HepG2 (cell line): ENCODE measurements at regions not wholly inside any gene's neighbourhood (a gene's known extent, or its start where the extent isn't known, plus 50 kb on each side); places are given as distances from the start of the nearest gene placed in this dataset.

ENCODE experiments used
- ATAC-seq: fragments of 200-7000 bp; cut with Tn5 transposase; 3 replicates; pipeline ENCODE4 v1.9.1; 2020; ENCODE audit warnings: mild to moderate bottlenecking, moderate library complexity
- BruUV-seq: library from RNA; stranded (reverse); fragments of 400-500 nt; replicated peaks from 2 replicates; lab custom pipeline; 2021; lab: Mats Ljungman, UMichigan
- CTCF ChIA-PET: fragments of 300-600 bp; formaldehyde crosslinking; extraction: SDS; loops from one replicate; lab custom pipeline; 2021; ENCODE audit warnings: low total read pairs, inconsistent platforms, low intra/inter-chr PET ratio; lab: Yijun Ruan, JAX
- POLR2A ChIA-PET: fragments of 350-600 bp; sonication (Branson Sonifier 250); formaldehyde crosslinking; loops from one replicate; lab custom pipeline; 2020; ENCODE audit warnings: antibody characterized with exemption, inconsistent platforms; lab: Yijun Ruan, JAX
- DNase-seq: peaks from one replicate; pipeline ENCODE4 v3.0.0-alpha.2; 2015; ENCODE audit warnings: low spot score
- FAIRE-seq: peaks from 3 replicates; lab custom pipeline; 2011; peaks lifted over from hg19 to GRCh38; lab: Jason Lieb, UNC
- H2AFZ ChIP-seq: one replicate; pipeline ENCODE4 v1.6.1; 2011; ENCODE audit warnings: low read length, inconsistent platforms
- H3K27ac ChIP-seq: fragments of 300-600 bp; 3 replicates; pipeline ENCODE4 v1.8.0; 2011; ENCODE audit warnings: mixed run types, mild to moderate bottlenecking, mixed read lengths, low read length, inconsistent platforms; ENCODE audit not compliant: insufficient read depth; ENCODE audit errors: extremely low read length
- H3K27me3 ChIP-seq, 2 experiments: fragments of 200-600 bp in 1 of 2; 2 replicates in 1 of 2; 3 replicates in 1 of 2; pipeline versions ENCODE4 v1.6.0 to v1.8.0; 2011; ENCODE audit warnings: low read length in 2 of 2, mild to moderate bottlenecking in 2 of 2, moderate library complexity in 2 of 2, inconsistent platforms in 1 of 2; ENCODE audit not compliant: insufficient read depth in 2 of 2, control insufficient read depth in 1 of 2
- H3K36me3 ChIP-seq, 2 experiments: fragments of 200-600 bp in 1 of 2; replicated peaks in 1 of 2; 2 replicates in 1 of 2; 3 replicates in 1 of 2; pipeline versions ENCODE4 v1.5.1 to v1.8.0; 2011; ENCODE audit warnings: low read length in 2 of 2, inconsistent platforms in 1 of 2; ENCODE audit not compliant: insufficient read depth in 2 of 2, control insufficient read depth in 1 of 2
- H3K4me1 ChIP-seq: 2 replicates; pipeline ENCODE4 v1.5.1; 2012; ENCODE audit warnings: low read length, inconsistent platforms; ENCODE audit not compliant: insufficient read depth
- H3K4me2 ChIP-seq: 2 replicates; pipeline ENCODE4 v1.6.0; 2011; ENCODE audit warnings: low read depth, low read length, inconsistent platforms
- H3K4me3 ChIP-seq, 3 experiments: fragments of 200-600 bp in 1 of 3; sonication (generic), shearing (Covaris generic) in 1 of 3; replicated peaks in 1 of 3; 2 replicates each; pipeline ENCODE4 v1.5.1; 2011 to 2016; ENCODE audit warnings: low read length in 3 of 3, inconsistent platforms in 2 of 3, low read depth in 2 of 3, mild to moderate bottlenecking in 2 of 3, control low read depth in 1 of 3, mixed read lengths in 1 of 3; ENCODE audit not compliant: insufficient read depth in 1 of 3
- H3K79me2 ChIP-seq: one replicate; pipeline ENCODE4 v1.6.1; 2011; ENCODE audit warnings: low read length, inconsistent platforms; ENCODE audit not compliant: insufficient read depth
- H3K9ac ChIP-seq: 2 replicates; pipeline ENCODE4 v1.6.0; 2011; ENCODE audit warnings: mild to moderate bottlenecking, low read depth, low read length, inconsistent platforms; ENCODE audit not compliant: insufficient read depth
- H3K9me3 ChIP-seq: 2 replicates; pipeline ENCODE4 v1.5.1; 2012; ENCODE audit warnings: mild to moderate bottlenecking, low read length
- H4K20me1 ChIP-seq: 2 replicates; pipeline ENCODE4 v1.6.0; 2011; ENCODE audit warnings: inconsistent platforms, mild to moderate bottlenecking, low read length, moderate library complexity; ENCODE audit not compliant: insufficient read depth
- FOSL1 ChIP-seq: sonication (generic); formaldehyde crosslinking; IDR thresholded peaks from 2 replicates; pipeline ENCODE4 v1.9.0; 2021; ENCODE audit warnings: missing genetic modification reagents, borderline replicate concordance
- HDAC6 ChIP-seq: fragments of 200-600 bp; sonication (generic); IDR thresholded peaks from 2 replicates; pipeline ENCODE4 v1.7.0; 2017; ENCODE audit warnings: mild to moderate bottlenecking, antibody characterized with exemption, low read length, low read depth
- HNF4G ChIP-seq, 2 experiments: sonication (generic) in 1 of 2; formaldehyde crosslinking in 1 of 2; IDR thresholded peaks; 2 replicates each; pipeline versions ENCODE4 v1.4.0 to v1.6.1; 2011 to 2020; ENCODE audit warnings: borderline replicate concordance in 2 of 2, low read depth in 2 of 2, mild to moderate bottlenecking in 2 of 2, low read length in 1 of 2, missing genetic modification reagents in 1 of 2, moderate library complexity in 1 of 2
- MTA3 ChIP-seq: sonication (generic); formaldehyde crosslinking; IDR thresholded peaks from 2 replicates; pipeline ENCODE4 v1.4.0; 2020; ENCODE audit warnings: missing genetic modification reagents
- NBN ChIP-seq: fragments of 450-650 bp; conservative IDR thresholded peaks from 2 replicates; pipeline ENCODE4 v1.6.1; 2017
- PAX8 ChIP-seq: sonication (generic); formaldehyde crosslinking; IDR thresholded peaks from 2 replicates; pipeline ENCODE4 v1.8.0; 2022; ENCODE audit warnings: mild to moderate bottlenecking, missing genetic modification reagents, borderline replicate concordance
- RNF2 ChIP-seq: fragments of 450-650 bp; conservative IDR thresholded peaks from 2 replicates; pipeline ENCODE4 v1.6.1; 2016; ENCODE audit warnings: low read depth
- SIX1 ChIP-seq: sonication (generic); formaldehyde crosslinking; IDR thresholded peaks from 2 replicates; pipeline ENCODE4 v1.4.0; 2020; ENCODE audit warnings: missing genetic modification reagents, borderline replicate concordance
- SNAI1 ChIP-seq: sonication (generic); formaldehyde crosslinking; IDR thresholded peaks from 2 replicates; pipeline ENCODE4 v1.5.0; 2020; ENCODE audit warnings: mild to moderate bottlenecking, missing genetic modification reagents, borderline replicate concordance
- SYNCRIP ChIP-seq: fragments of 200-400 bp; formaldehyde crosslinking; IDR thresholded peaks from 2 replicates; pipeline ENCODE4 v1.6.1; 2018; ENCODE audit warnings: mild to moderate bottlenecking, low read depth, low read length; ENCODE audit not compliant: insufficient read depth
- ZC3H4 ChIP-seq: sonication (generic); formaldehyde crosslinking; IDR thresholded peaks from 2 replicates; pipeline ENCODE4 v1.4.0; 2020; ENCODE audit warnings: missing genetic modification reagents, borderline replicate concordance
- ZMYM2 ChIP-seq: sonication (generic); formaldehyde crosslinking; IDR thresholded peaks from 2 replicates; pipeline ENCODE4 v1.8.0; 2022; ENCODE audit warnings: mild to moderate bottlenecking, missing genetic modification reagents
- ZNF510 ChIP-seq: sonication (generic); formaldehyde crosslinking; IDR thresholded peaks from 2 replicates; pipeline ENCODE4 v1.4.0; 2020; ENCODE audit warnings: low read depth, mild to moderate bottlenecking, missing genetic modification reagents
- ZNF607 ChIP-seq: sonication (generic); formaldehyde crosslinking; IDR thresholded peaks from 2 replicates; pipeline ENCODE4 v1.5.1; 2020; ENCODE audit warnings: missing genetic modification reagents, mild to moderate bottlenecking, borderline replicate concordance
- ZNF629 ChIP-seq: sonication (generic); formaldehyde crosslinking; conservative IDR thresholded peaks from 2 replicates; pipeline ENCODE4 v1.5.0; 2020; ENCODE audit warnings: missing genetic modification reagents
- ZNF777 ChIP-seq: sonication (generic); formaldehyde crosslinking; IDR thresholded peaks from 2 replicates; pipeline ENCODE4 v1.4.0; 2020; ENCODE audit warnings: missing genetic modification reagents
- ZNF780A ChIP-seq: sonication (generic); formaldehyde crosslinking; IDR thresholded peaks from 2 replicates; pipeline ENCODE4 v1.8.0; 2022; ENCODE audit warnings: mild to moderate bottlenecking, missing genetic modification reagents, moderate library complexity
- ZNF790 ChIP-seq: sonication (generic); formaldehyde crosslinking; IDR thresholded peaks from 2 replicates; pipeline ENCODE4 v1.8.0; 2022; ENCODE audit warnings: missing genetic modification reagents, mild to moderate bottlenecking, borderline replicate concordance
- ZSCAN29 ChIP-seq: sonication (generic); formaldehyde crosslinking; conservative IDR thresholded peaks from 2 replicates; pipeline ENCODE4 v1.4.0; 2020; ENCODE audit warnings: mild to moderate bottlenecking, missing genetic modification reagents
- WGBS: methylation state at CpG from one replicate; pipeline ENCODE4 v1.1.6; 2017; ENCODE audit warnings: low lambda C conversion rate; 5-methylcytosine and 5-hydroxymethylcytosine counted together
- in situ Hi-C: cut with HindIII; loops from 2 replicates; pipeline ENCODE4 v1.10.0; 2017; ENCODE audit warnings: low pct_unique_long_range_greater_than_20kb; ENCODE audit not compliant: extremely low pct_ligation_motif_present
- intact Hi-C: fragments of 100-400 bp; cut with micrococcal nuclease; formaldehyde crosslinking; loops from one replicate; pipeline ENCODE4 v1.10.0; 2022; ENCODE audit not compliant: unreplicated experiment
- TF ChIP-seq, protein P1 (sequence below): sonication (generic); formaldehyde crosslinking; IDR thresholded peaks from 2 replicates; pipeline ENCODE4 v1.8.1; 2023; ENCODE audit warnings: mild to moderate bottlenecking, missing genetic modification reagents, borderline replicate concordance

DNA sequence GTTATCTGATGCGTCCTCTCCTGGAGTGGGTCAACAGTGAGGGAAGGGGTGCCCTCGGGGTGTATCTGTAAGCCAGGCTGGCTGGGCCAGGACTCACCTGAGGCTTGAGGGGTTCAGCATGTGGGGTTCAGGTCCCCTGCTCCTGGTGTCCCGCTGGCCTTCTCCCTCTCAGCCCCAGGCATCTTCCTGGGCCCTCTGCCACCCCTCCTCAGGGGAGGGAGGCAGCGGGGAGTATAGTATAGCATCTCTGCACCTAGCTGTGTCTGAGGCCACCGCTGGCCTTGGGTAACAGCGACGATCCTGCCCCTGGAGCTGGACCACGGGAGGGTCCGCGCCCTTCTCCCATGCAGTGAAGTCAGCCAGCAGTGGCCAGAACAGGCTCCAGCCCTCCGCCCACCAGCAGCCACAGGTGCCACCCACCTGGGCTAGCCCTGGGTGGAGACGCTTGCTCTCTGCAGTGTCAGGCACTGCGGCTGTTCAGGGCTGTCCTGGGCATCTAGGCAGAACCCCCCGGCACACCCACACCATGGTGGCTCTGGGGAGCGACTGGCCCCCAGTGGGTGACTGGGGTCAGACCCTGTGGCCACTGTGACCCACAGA lies 110.7 kb upstream of the NKX1-1 start:
- Histone ChIP-seq H3K9me3 (peaks cover 3% of the 10 kb centered on the region; the same call in 1 of the 2 replicates), H3K27ac (no peak overlapping the region), H3K36me3 (no peaks in the 10 kb centered on the region), H2AFZ (no peak overlapping the region), H3K27me3 (peaks cover 13 to 48% of the 10 kb centered on the region in 2 experiments; a peak in 3 of 5 replicates), H3K4me2 (no peak overlapping the region), H3K79me2 (no peaks in the 10 kb centered on the region), H3K9ac (no peak overlapping the region), H3K4me1 (no peaks in the 10 kb centered on the region), H4K20me1 (peaks cover 5% of the 10 kb centered on the region; the same call in 1 of the 2 replicates), H3K4me3 (no peak overlapping the region)
- intact Hi-C loops: no loop called here
- ChIA-PET POLR2A (no interaction called here), CTCF (no interaction called here)
- ATAC-seq (no peak), FAIRE-seq (no peak), DNase-seq (no peak)
- BruUV-seq: no TSS peak
- no peak for TF ChIP-seq HNF4G (IDR thresholded peaks at IDR 0.05; ENCODE audit: borderline replicate concordance, low read depth, low read length)
- no peak for TF ChIP-seq HNF4G (CRISPR knock-in tag; IDR thresholded peaks at IDR 0.05; ENCODE audit: borderline replicate concordance, low read depth)
- no peak for TF ChIP-seq ZC3H4 (CRISPR knock-in tag)
- no peak for TF ChIP-seq MTA3 (CRISPR knock-in tag)
- TF ChIP-seq FOSL1 (CRISPR knock-in tag): no peak
- no peak for TF ChIP-seq HDAC6
- TF ChIP-seq ZNF629: no peak
- no peak for TF ChIP-seq ZNF780A (CRISPR knock-in tag)
- no peak for TF ChIP-seq SIX1
- TF ChIP-seq, protein P1, sequence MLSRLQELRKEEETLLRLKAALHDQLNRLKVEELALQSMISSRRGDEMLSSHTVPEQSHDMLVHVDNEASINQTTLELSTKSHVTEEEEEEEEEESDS (CRISPR knock-in tag): no peak
- TF ChIP-seq ZNF607: no peak
- TF ChIP-seq SNAI1: no peak
- no peak for TF ChIP-seq ZNF790 (CRISPR knock-in tag)
- TF ChIP-seq PAX8 (CRISPR knock-in tag): no peak
- no peak for TF ChIP-seq ZMYM2
- no peak for TF ChIP-seq ZNF777 (CRISPR knock-in tag)
- no peak for TF ChIP-seq ZNF510 (CRISPR knock-in tag)
- TF ChIP-seq NBN: no peak
- TF ChIP-seq RNF2: no peak
- no peak for TF ChIP-seq SYNCRIP
- no peak for TF ChIP-seq ZSCAN29 (CRISPR knock-in tag)
- 13% methylated on average over 8 of the region's 15 CpGs for WGBS
- in situ Hi-C loops: loop anchor here (10.0 kb wide), 1 partner anchor 162 kb away; no protein-coding TSS in a partner anchor
